ENCODE measurements at regions not wholly inside any gene's neighbourhood (a gene's known extent, or its start where the extent isn't known, plus 50 kb on each side); places are given as distances from the start of the nearest gene placed in this dataset.

DNA sequence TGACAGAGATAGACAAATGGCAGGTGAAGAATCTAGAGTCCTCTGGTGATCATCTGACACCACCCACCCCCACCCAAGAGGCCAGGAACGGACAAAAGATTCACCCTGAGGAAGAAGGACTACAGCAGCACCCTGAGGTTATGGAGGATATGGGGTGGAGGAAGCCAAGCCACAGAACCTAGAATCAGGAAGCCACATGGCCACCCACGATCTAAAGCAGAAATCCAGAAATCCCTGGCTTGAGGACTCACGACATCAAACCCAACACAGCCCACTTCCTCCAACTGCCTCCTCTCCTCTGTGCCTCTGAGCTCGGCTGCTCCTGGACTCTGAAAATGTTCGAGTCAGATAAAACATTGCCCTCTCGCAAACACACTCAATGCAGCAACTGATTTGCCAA, 364.3 kb downstream of the SHANK2 start:
- TF ChIP-seq, protein P1, sequence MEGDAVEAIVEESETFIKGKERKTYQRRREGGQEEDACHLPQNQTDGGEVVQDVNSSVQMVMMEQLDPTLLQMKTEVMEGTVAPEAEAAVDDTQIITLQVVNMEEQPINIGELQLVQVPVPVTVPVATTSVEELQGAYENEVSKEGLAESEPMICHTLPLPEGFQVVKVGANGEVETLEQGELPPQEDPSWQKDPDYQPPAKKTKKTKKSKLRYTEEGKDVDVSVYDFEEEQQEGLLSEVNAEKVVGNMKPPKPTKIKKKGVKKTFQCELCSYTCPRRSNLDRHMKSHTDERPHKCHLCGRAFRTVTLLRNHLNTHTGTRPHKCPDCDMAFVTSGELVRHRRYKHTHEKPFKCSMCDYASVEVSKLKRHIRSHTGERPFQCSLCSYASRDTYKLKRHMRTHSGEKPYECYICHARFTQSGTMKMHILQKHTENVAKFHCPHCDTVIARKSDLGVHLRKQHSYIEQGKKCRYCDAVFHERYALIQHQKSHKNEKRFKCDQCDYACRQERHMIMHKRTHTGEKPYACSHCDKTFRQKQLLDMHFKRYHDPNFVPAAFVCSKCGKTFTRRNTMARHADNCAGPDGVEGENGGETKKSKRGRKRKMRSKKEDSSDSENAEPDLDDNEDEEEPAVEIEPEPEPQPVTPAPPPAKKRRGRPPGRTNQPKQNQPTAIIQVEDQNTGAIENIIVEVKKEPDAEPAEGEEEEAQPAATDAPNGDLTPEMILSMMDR (IDR thresholded peaks at IDR 0.05; ENCODE audit: low read depth, low read length, missing input control): no peak
- TF ChIP-seq, protein P2, sequence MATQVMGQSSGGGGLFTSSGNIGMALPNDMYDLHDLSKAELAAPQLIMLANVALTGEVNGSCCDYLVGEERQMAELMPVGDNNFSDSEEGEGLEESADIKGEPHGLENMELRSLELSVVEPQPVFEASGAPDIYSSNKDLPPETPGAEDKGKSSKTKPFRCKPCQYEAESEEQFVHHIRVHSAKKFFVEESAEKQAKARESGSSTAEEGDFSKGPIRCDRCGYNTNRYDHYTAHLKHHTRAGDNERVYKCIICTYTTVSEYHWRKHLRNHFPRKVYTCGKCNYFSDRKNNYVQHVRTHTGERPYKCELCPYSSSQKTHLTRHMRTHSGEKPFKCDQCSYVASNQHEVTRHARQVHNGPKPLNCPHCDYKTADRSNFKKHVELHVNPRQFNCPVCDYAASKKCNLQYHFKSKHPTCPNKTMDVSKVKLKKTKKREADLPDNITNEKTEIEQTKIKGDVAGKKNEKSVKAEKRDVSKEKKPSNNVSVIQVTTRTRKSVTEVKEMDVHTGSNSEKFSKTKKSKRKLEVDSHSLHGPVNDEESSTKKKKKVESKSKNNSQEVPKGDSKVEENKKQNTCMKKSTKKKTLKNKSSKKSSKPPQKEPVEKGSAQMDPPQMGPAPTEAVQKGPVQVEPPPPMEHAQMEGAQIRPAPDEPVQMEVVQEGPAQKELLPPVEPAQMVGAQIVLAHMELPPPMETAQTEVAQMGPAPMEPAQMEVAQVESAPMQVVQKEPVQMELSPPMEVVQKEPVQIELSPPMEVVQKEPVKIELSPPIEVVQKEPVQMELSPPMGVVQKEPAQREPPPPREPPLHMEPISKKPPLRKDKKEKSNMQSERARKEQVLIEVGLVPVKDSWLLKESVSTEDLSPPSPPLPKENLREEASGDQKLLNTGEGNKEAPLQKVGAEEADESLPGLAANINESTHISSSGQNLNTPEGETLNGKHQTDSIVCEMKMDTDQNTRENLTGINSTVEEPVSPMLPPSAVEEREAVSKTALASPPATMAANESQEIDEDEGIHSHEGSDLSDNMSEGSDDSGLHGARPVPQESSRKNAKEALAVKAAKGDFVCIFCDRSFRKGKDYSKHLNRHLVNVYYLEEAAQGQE (IDR thresholded peaks at IDR 0.05): no peak
- TF ChIP-seq EGR1 (IDR thresholded peaks at IDR 0.05; ENCODE audit: low read depth in 2 of 2) (no peak), HNF4G (IDR thresholded peaks at IDR 0.05) (no peak), GABPA (IDR thresholded peaks at IDR 0.05 in 1 of 2, conservative IDR thresholded peaks at IDR 0.05 in 1 of 2) (no peak), RXRA (IDR thresholded peaks at IDR 0.05) (no peak), FOXA1 (IDR thresholded peaks at IDR 0.05) (no peak), SP1 (IDR thresholded peaks at IDR 0.05) (no peak), YY1 (IDR thresholded peaks at IDR 0.05) (no peak)
- TF ChIP-seq, protein P3, sequence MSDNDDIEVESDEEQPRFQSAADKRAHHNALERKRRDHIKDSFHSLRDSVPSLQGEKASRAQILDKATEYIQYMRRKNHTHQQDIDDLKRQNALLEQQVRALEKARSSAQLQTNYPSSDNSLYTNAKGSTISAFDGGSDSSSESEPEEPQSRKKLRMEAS (IDR thresholded peaks at IDR 0.05): no peak
- TF ChIP-seq, protein P4, sequence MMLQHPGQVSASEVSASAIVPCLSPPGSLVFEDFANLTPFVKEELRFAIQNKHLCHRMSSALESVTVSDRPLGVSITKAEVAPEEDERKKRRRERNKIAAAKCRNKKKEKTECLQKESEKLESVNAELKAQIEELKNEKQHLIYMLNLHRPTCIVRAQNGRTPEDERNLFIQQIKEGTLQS (IDR thresholded peaks at IDR 0.05): no peak

All from liver (tissue), 3 donors.